Calu3 (cell line): ENCODE measurements at regions not wholly inside any gene's neighbourhood (a gene's known extent, or its start where the extent isn't known, plus 50 kb on each side); places are given as distances from the start of the nearest gene placed in this dataset.

Source experiments
- BruUV-seq: library from RNA; stranded (reverse); fragments of 400-500 nt; replicated peaks from 2 replicates; lab custom pipeline; 2021; lab: Mats Ljungman, UMichigan
- CTCF ChIA-PET: fragments of 300-600 bp; sonication (Branson Sonifier 250); formaldehyde crosslinking; loops from one replicate; lab custom pipeline; 2022; ENCODE audit warnings: antibody characterized with exemption; lab: Charles Lee
- DNase-seq: peaks from one replicate; pipeline ENCODE4 v3.0.0; 2022
- H3K27ac Mint-ChIP-seq: one replicate; pipeline ENCODE4 v1.8.0; 2022; ENCODE audit warnings: mixed read lengths; ENCODE audit not compliant: unreplicated experiment
- H3K27me3 Mint-ChIP-seq: one replicate; pipeline ENCODE4 v1.8.0; 2022; ENCODE audit warnings: mixed read lengths; ENCODE audit not compliant: unreplicated experiment
- H3K36me3 Mint-ChIP-seq: one replicate; pipeline ENCODE4 v1.8.0; 2022; ENCODE audit warnings: mild to moderate bottlenecking, moderate library complexity, mixed read lengths; ENCODE audit not compliant: insufficient read depth, unreplicated experiment
- H3K4me1 Mint-ChIP-seq: one replicate; pipeline ENCODE4 v1.8.0; 2022; ENCODE audit warnings: mild to moderate bottlenecking, low read depth, mixed read lengths; ENCODE audit not compliant: unreplicated experiment
- H3K4me3 Mint-ChIP-seq: one replicate; pipeline ENCODE4 v1.8.0; 2022; ENCODE audit warnings: mild to moderate bottlenecking, low read depth, moderate library complexity, mixed read lengths; ENCODE audit not compliant: unreplicated experiment
- H3K9me3 Mint-ChIP-seq: one replicate; pipeline ENCODE4 v1.8.0; 2022; ENCODE audit warnings: low read depth, mixed read lengths; ENCODE audit not compliant: unreplicated experiment
- intact Hi-C: fragments of 100-400 bp; cut with micrococcal nuclease; formaldehyde crosslinking; loops from one replicate; pipeline ENCODE4 v1.10.0; 2022; ENCODE audit not compliant: unreplicated experiment
- TF ChIP-seq, protein P1 (sequence below): fragments of 200-600 bp; IDR thresholded peaks from one replicate; pipeline ENCODE4 v1.8.0; 2022; ENCODE audit warnings: antibody characterized with exemption; ENCODE audit not compliant: unreplicated experiment

DNA sequence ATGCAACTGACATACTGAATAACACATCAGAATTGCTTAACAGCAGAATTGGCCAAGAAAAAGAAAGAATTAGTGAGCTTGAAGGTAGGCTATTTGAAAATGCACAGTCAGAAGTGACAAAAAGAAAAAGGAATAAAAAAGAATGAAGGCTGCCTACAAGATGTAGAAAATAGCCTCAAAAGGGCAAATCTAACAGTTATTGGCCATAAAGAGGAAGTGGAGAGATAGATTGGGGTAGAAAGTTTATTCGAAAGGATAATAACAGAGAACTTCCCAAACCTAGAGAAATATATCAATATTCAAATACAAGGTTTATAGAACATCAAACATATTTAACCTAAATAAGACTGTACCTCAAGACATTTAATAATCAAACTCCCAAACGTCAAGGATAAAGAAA, 67.5 kb downstream of the ATP6V1G3 start:
- H3K27me3 Mint-ChIP-seq = no peaks in the 10 kb centered on the region
- TF ChIP-seq, protein P1, sequence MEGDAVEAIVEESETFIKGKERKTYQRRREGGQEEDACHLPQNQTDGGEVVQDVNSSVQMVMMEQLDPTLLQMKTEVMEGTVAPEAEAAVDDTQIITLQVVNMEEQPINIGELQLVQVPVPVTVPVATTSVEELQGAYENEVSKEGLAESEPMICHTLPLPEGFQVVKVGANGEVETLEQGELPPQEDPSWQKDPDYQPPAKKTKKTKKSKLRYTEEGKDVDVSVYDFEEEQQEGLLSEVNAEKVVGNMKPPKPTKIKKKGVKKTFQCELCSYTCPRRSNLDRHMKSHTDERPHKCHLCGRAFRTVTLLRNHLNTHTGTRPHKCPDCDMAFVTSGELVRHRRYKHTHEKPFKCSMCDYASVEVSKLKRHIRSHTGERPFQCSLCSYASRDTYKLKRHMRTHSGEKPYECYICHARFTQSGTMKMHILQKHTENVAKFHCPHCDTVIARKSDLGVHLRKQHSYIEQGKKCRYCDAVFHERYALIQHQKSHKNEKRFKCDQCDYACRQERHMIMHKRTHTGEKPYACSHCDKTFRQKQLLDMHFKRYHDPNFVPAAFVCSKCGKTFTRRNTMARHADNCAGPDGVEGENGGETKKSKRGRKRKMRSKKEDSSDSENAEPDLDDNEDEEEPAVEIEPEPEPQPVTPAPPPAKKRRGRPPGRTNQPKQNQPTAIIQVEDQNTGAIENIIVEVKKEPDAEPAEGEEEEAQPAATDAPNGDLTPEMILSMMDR = no peak
- DNase-seq = no peak
- H3K27ac Mint-ChIP-seq = no peak overlapping the region
- H3K36me3 Mint-ChIP-seq = no peaks in the 10 kb centered on the region
- CTCF ChIA-PET = no interaction called here
- H3K4me3 Mint-ChIP-seq = no peak overlapping the region
- no TSS peak for BruUV-seq
- intact Hi-C loops = no loop called here
- no peaks in the 10 kb centered on the region for H3K9me3 Mint-ChIP-seq
- H3K4me1 Mint-ChIP-seq = peaks cover 6% of the 10 kb centered on the region

DNA sequence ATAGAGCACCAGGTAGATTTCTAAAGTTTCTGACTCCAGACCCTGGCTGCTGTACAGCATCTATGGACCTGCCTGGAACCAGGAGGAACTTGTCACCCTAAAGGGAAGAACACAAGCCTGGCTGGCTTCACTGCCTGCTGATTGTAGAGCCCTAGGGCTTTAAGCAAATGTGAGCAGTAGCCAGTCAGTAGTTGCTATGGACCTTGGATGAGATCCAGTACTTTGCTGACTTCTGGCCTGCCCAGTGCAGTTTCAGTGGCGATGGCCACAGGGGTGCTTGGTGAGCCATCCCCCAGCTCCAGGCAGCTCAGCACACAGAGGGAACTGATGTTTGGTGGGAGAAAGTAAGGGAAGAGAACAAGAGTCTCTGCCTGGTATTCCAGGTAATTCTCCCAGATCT, 68.4 kb downstream of the ATP6V1G3 start:
- DNase-seq = no peak
- H3K9me3 Mint-ChIP-seq = no peaks in the 10 kb centered on the region
- intact Hi-C loops = no loop called here
- CTCF ChIA-PET = interaction anchor here (0.6 to 1.2 kb wide), 2 partner anchors 214 to 223 kb away, joined by 5 to 8 read pairs; no protein-coding TSS in a partner anchor
- no TSS peak for BruUV-seq
- no peaks in the 10 kb centered on the region for H3K27me3 Mint-ChIP-seq
- no peaks in the 10 kb centered on the region for H3K36me3 Mint-ChIP-seq
- no peak overlapping the region for H3K27ac Mint-ChIP-seq
- peaks cover 6% of the 10 kb centered on the region for H3K4me1 Mint-ChIP-seq
- TF ChIP-seq, protein P1 = no peak
- no peak overlapping the region for H3K4me3 Mint-ChIP-seq

DNA sequence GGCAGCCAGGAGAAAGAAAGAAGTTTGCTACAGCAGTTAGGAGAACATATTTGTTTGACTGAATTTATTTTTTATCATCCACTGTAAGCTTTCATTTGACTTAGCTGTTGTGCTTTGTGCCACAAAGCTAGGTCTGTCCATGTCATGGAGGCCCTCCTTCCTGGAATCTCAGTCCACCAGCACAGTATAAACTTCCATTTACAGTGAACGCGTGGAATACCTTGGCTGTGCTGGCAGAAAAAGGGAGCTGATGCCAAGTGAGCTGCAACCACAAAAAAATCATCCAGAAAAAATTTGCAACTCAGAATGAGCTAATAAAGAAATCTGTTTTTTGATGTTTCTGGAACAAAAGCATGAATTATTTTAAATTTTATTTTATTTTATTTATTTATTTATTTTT, 72.6 kb downstream of the ATP6V1G3 start:
- no peak for DNase-seq
- Mint-ChIP-seq H3K9me3 (no peaks in the 10 kb centered on the region), H3K36me3 (no peaks in the 10 kb centered on the region), H3K4me3 (no peak overlapping the region), H3K27me3 (no peaks in the 10 kb centered on the region), H3K4me1 (peaks cover 17% of the 10 kb centered on the region), H3K27ac (no peak overlapping the region)
- intact Hi-C loops = loop anchor here (5.0 to 10.0 kb wide), 5 partner anchors 113 to 946 kb away; no protein-coding TSS in a partner anchor
- BruUV-seq = no TSS peak
- TF ChIP-seq, protein P1 = no peak
- CTCF ChIA-PET = interaction anchor here (0.7 to 1.7 kb wide), 2 partner anchors 218 to 890 kb away, joined by 4 to 5 read pairs; no protein-coding TSS in a partner anchor

DNA sequence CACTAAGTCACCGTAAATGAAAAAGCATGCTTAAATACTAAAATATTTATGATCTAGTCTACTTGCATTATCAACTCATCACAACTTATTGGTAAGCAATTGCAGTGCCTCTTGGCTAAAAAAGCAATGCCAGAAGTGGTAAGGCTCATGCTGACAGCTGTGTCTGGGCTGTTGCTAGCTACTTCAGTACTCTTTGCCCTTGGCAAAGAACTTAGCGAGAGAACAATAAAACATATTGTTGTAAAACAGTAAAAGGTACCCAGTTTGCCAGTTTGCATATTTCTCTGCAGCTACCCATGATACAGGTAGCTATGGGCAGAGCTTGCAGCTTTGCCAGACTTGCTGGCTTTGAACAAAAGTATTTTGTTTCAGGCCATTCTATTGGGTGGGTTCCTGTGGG, 73.1 kb downstream of the ATP6V1G3 start:
- TF ChIP-seq, protein P1 = no peak
- no TSS peak for BruUV-seq
- no peak for DNase-seq
- Mint-ChIP-seq H3K4me1 (peaks cover 17% of the 10 kb centered on the region), H3K27ac (no peak overlapping the region), H3K36me3 (no peaks in the 10 kb centered on the region), H3K9me3 (no peaks in the 10 kb centered on the region), H3K27me3 (no peaks in the 10 kb centered on the region), H3K4me3 (no peak overlapping the region)
- CTCF ChIA-PET = interaction anchor here (0.7 to 1.7 kb wide), 3 partner anchors 219 to 890 kb away, joined by 3 to 5 read pairs (median 4); no protein-coding TSS in a partner anchor
- intact Hi-C loops = loop anchor here (5.0 to 10.0 kb wide), 5 partner anchors 113 to 945 kb away; no protein-coding TSS in a partner anchor
